SW480 (cell line): ENCODE measurements at regions not wholly inside any gene's neighbourhood (a gene's known extent, or its start where the extent isn't known, plus 50 kb on each side); places are given as distances from the start of the nearest gene placed in this dataset.
"Not testable (repeated sequence)": the region's sequence is repeated elsewhere in the genome, so short reads cannot be mapped to it uniquely, and the experiment has no call there.

Experiments used
- DNase-seq: peaks from one replicate; pipeline ENCODE4 v3.0.0-alpha.2; 2016; ENCODE audit warnings: low spot score

DNA sequence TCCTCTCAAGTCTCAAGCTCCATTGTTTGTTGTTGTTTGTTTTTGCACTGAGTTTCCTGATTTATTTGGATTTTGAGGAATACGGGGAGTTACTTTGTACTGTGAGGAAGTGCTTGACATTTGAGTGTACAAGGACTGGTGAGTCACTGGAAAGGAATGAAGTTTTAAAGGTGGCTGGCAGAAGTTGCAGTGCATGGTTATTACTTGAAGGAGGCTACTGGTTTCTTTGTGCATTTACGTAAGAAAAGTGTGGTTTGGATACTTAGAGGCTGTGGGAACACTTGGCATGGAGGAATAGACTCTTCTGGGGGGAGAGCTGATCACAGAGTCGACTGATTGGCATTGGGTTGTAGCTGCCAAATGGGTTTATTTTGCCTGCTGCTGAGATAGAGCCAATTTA lies 919.0 kb downstream of the TAF11L14 start:
- DNase-seq = no peak

DNA sequence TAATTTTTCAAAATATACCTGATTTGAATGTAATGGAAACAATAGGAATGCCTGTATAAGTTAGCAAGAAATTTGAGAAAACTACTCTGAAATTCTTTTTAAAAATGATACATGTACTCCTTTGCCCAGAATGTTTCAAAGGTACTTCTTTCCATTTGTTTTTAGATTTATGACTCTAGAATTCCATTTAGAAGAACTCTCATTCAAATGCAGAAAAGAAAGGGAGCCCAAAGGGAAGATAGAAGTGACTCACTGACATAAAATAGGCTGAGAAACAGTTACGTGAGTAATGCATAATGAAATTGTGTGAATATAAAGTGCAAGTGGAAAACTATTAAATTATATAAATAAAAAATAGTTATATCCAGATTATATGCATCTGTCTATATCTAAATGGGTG lies 926.3 kb downstream of the TAF11L14 start:
- DNase-seq = no peak

DNA sequence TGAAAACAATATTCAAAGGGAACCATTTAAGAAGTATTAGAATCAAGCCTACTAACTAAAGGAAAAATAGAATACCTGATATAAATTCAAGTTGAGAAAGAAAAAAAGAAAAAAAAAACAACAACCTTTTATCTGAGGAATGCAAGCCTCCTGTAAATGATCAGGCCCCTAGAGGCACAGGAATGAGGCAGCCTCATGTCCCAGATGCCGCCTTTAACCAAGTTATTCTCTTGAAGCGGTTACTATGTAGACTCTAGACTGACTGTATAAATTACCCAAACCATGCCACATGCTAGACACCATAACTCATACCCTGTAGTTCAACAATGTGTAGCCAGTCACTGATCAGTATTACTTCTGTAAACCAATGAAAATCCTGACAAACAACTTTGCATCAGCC lies 929.6 kb downstream of the TAF11L14 start:
- no peak for DNase-seq

GRCh38 chr5:18566671-18567070 lies 932.4 kb downstream of the TAF11L14 start:
- no peak for DNase-seq

- DNase-seq = no peak
Measured at GRCh38 chr5:18576586-18576985, 942.3 kb downstream of the TAF11L14 start.

- no peak for DNase-seq
Measured at GRCh38 chr5:18601185-18601584, 966.9 kb downstream of the TAF11L14 start.

DNA sequence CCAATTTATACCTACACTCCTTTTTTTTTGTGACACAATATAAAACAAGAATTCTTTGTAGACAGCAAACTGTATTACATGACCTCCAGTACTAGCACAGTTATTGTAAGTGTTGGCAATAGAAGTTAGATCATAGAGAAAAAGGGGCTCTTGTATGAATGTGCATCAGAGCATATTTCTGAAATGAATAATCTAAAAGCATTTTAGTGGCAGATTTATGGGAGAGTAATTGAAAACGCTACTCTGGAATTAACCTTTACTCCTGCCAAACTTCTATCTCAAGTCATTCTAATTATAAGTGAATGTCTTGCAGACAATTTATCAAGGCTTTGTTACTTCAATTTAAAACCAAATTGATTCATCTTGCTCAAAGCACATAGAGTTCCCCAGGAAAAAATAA lies 968.1 kb downstream of the TAF11L14 start:
- DNase-seq = no peak

GRCh38 chr5:18605186-18605585 lies 970.9 kb downstream of the TAF11L14 start:
- DNase-seq = no peak

- no peak for DNase-seq
Measured at GRCh38 chr5:18607570-18607969, 973.3 kb downstream of the TAF11L14 start.

DNA sequence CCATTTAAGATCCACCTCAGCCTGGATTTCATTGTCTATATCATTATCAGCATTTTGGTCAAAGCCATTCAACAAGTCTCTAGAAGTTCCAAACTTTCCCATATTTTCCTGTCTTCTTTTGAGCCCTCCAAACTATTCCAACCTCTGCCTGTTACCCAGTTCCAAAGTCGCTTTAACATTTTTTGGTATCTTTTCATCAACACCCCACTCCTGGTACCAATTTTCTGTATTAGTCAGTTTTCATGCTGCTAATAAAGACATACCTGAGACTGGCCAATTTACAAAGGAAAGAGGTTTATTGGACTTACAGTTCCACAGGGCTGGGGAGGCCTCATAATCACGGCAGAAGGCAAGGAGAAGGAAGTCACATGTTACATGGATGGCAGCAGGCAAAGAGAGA lies 982.9 kb downstream of the TAF11L14 start:
- not testable (repeated sequence) for DNase-seq

DNA sequence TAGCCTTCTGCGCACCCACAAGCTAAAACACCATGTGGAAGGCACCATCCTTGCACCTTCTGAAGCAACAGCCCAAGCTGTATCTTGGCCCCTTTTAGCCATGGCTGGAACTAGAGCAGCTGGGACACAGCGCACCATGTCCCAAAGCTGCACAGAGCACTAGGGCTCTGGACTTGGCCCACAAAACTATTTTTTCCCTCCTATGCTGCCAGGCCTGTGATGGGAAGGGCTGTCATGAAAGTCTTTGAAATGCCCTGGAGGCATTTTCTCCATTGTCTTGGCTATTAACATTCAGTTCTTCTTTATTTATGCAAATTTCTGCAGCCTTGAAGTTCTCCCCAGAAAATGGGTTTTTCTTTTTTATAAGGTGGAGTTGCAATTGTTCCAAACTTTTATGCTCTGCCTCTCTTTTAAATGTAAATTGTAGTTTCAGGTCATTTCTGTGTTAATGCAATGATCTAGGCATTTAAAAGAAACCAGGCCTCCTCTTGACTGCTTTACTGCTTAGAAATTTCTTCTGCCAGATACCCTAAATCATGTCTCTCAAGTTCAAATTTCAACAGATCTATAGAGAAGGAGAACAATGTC lies 996.3 kb downstream of the TAF11L14 start:
- no peak for DNase-seq

DNA sequence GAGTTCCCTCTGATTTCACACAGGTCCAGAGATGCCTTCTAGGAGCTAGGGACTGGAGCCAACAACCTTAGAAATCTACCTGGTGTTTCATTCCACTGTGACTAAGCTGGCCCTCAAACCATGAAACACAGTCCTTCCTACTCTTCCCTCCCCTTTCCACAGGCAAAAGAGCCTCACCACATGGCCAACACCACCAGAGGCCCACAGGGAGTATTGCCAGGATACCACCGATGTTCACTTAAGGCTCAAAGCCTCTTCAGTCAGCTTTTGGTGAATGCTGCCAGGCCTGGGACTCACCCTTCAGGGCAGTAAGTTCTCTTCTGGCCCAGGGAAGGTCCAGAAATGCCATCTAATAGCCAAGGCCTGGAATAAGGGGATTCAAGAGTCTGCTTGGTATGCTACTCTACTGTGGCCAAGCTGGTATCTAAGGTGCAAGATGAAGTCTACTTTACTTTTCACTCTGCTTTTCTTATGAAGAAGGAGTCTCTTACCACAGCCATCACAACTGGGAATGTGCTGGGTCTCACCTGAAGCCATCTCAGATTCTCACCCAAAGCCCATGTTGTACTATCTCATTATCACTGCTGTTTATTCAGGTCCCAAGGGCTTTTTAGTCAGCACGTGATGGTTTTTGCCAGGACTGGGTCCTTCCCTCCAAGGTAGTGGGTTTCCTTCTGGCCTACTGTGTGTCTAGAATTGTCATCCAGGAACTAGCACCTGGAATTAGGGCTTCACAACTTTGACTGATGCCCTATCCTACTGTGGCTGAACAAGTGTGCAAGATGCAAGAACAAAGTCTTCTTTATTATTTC lies 1018.4 kb downstream of the TAF11L14 start:
- no peak for DNase-seq

- DNase-seq = no peak
Measured at GRCh38 chr5:18653216-18653752, 1019.0 kb downstream of the TAF11L14 start.

DNA sequence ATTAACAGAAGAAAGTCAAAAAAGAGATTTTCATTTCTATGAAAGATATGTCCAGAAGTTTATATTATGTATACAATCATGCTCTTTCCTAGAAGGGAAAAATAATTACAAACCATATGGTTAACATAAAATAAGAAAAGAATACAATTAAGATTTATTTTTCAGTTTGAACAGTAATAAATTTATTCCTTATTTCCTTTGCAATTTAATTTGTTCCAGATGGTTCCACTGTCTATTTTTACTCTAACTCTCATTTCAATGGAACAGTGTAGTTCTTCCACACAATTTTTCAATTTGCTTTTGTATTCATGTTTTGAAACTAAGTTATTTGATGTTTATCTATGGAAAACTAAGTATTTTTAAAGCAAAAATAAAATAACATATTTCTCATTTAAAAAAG lies 1026.3 kb downstream of the TAF11L14 start:
- DNase-seq = no peak

GRCh38 chr5:18662231-18662630 lies 1028.0 kb downstream of the TAF11L14 start:
- no peak for DNase-seq

- not testable (repeated sequence) for DNase-seq
Measured at GRCh38 chr5:18674212-18674611, 1040.0 kb downstream of the TAF11L14 start.

DNA sequence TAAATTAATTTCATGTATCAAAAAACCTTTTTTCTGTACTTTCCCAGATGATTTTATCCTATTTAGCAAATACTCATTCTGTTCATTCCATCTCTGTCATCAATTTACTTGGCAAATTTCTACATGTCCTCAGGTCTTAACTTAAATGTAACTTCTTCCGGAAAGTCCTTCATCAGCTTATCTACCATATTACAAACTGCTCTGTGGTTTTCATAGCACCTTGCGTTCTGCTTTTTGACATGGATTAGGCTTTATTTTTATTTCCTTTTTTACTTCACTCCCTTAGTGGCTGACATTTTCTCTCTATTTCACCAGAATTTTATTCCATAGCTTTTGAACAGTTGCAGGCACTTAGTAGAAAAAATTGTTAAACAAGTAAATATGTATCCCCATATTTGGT lies 1040.8 kb downstream of the TAF11L14 start:
- no peak for DNase-seq

- no peak for DNase-seq
Measured at GRCh38 chr5:18686253-18686652, 1052.0 kb downstream of the TAF11L14 start.

GRCh38 chr5:18687429-18687828 lies 1053.2 kb downstream of the TAF11L14 start:
- no peak for DNase-seq

DNA sequence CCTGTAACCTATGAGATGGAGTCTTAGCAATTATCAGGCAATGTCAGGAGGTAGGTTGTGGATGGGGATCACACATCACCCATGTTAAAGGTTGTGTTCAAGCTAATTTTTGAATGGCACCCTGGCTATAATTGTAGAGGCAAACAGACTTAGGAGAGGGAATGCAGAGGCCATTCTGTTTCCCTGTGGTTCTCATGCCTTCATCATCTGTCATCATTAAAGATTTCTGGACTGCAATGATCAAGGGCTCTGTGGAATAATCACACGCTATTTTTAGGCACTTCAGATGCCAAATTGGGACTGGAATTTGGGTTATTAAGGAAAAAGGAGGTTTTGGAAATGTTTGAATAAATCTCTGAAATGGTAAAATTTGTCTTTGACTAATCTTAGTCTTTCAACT lies 1065.4 kb downstream of the TAF11L14 start:
- DNase-seq = no peak

DNA sequence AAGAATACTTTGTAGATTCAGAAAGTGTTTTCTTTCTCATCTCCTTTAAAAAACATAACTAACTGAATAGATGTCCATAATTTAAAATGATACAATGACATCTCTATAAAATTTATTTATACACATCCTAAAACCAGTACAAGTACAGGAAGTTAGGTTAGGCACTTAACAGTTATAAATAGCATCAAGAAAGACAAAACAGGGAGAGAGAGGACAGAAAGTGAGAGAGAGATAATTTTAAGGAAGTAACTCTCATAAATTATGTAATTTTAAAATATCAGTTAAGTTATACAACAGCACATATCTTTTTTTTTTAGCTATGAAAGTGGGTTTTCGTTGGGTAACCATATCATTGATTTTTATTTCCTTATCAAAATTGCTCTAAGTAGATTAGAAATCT lies 1068.6 kb downstream of the TAF11L14 start:
- no peak for DNase-seq

DNA sequence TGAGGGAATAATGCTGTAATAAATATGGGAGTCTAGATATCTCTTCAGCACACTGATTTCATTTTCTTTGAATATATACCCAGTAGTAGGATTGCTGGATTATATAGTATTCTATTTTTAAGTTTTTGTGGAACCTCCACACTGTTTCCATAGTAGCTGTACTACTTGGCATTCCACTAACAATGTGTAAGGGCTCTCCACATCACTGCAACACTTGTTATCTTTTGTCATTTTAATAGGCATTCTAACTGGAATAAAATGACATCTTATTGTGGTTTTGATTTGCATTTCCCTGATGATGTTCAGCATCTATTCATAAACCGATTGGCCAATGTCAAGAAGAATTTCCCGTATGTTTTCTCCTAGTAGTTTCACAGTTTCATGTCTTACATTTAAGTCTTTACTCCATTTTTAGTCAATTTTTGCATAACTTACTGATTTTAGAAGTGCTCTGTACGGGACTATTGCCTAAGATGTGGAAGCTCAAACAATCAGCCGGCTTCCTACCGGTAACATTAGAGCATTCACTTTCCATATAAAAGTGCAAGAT lies 1078.8 kb downstream of the TAF11L14 start:
- DNase-seq = no peak

GRCh38 chr5:18720002-18720401 lies 1085.7 kb downstream of the TAF11L14 start:
- no peak for DNase-seq
